Suprapubic skin (tissue), 4 donors: ENCODE measurements at regions not wholly inside any gene's neighbourhood (a gene's known extent, or its start where the extent isn't known, plus 50 kb on each side); places are given as distances from the start of the nearest gene placed in this dataset.

Experiments used
- CTCF ChIP-seq, 2 donors: fragments of 200-600 bp in 1 of 2; fragments of 450-650 bp in 1 of 2; sonication (generic) in 1 of 2; IDR thresholded peaks; one replicate each; pipeline ENCODE4 v1.5.1; 2016 to 2019; ENCODE audit warnings: antibody characterized with exemption in 2 of 2, mild to moderate bottlenecking in 1 of 2, moderate library complexity in 1 of 2
- EP300 ChIP-seq: sonication (generic); formaldehyde crosslinking; IDR thresholded peaks from one replicate; pipeline ENCODE4 v1.6.1; 2017; ENCODE audit warnings: antibody characterized with exemption
- POLR2A ChIP-seq, 2 donors: fragments of 450-650 bp; IDR thresholded peaks; one replicate each; pipeline ENCODE4 v1.6.1; 2017; ENCODE audit warnings: antibody characterized with exemption in 2 of 2, mild to moderate bottlenecking in 2 of 2, moderate library complexity in 2 of 2
- POLR2AphosphoS5 ChIP-seq, 3 donors: sonication (generic); formaldehyde crosslinking; IDR thresholded peaks; one replicate each; pipeline ENCODE4 v1.6.1; 2017; ENCODE audit warnings: antibody characterized with exemption in 3 of 3

GRCh38 chr2:176960736-176961520 lies 251.7 kb upstream of the HNRNPA3 start:
- TF ChIP-seq EP300 = no peak
- TF ChIP-seq CTCF (IDR thresholded peaks at IDR 0.05) = no peak
- no peak for TF ChIP-seq POLR2A (IDR thresholded peaks at IDR 0.05)
- TF ChIP-seq POLR2AphosphoS5 (IDR thresholded peaks at IDR 0.05) = no peak
